K562 (cell line): ENCODE measurements at regions not wholly inside any gene's neighbourhood (a gene's known extent, or its start where the extent isn't known, plus 50 kb on each side); places are given as distances from the start of the nearest gene placed in this dataset.

Experiments
- ATAC-seq: fragments of 200-7000 bp; cut with Tn5 transposase; 3 replicates; pipeline ENCODE4 v1.9.1; 2020; ENCODE audit warnings: moderate library complexity
- BruUV-seq: library from RNA; stranded (reverse); fragments of 400-500 nt; replicated peaks from 2 replicates; lab custom pipeline; 2021; lab: Mats Ljungman, UMichigan
- CTCF ChIA-PET: fragments of 300-600 bp; formaldehyde crosslinking; extraction: SDS; loops from one replicate; lab custom pipeline; 2021; ENCODE audit warnings: low intra/inter-chr PET ratio; lab: Yijun Ruan, JAX
- POLR2A ChIA-PET: fragments of 300-600, 350-650 bp; sonication (Branson Sonifier 250); formaldehyde crosslinking; extraction: SDS; loops from one replicate; lab custom pipeline; 2021; ENCODE audit warnings: antibody characterized with exemption, inconsistent platforms; lab: Yijun Ruan, JAX
- DNase-seq, 4 experiments: peaks; one replicate each; pipeline versions ENCODE4 v3.0.0 to v3.0.0-alpha.2; 2011 to 2018; ENCODE audit warnings: low spot score in 3 of 4, mixed read lengths in 3 of 4; ENCODE audit errors: extremely low read depth in 1 of 4
- FAIRE-seq: peaks from 2 replicates; lab custom pipeline; 2011; peaks lifted over from hg19 to GRCh38; lab: Jason Lieb, UNC
- H2AFZ ChIP-seq: 2 replicates; pipeline ENCODE4 v1.6.0; 2011; ENCODE audit warnings: low read depth, low read length, control low read depth, inconsistent platforms
- H3K27ac ChIP-seq: fragments of 200-600 bp; 3 replicates; pipeline ENCODE4 v1.8.0; 2011; ENCODE audit warnings: low read depth, mild to moderate bottlenecking, control low read depth, inconsistent platforms, low read length, moderate library complexity, mixed read lengths; ENCODE audit errors: extremely low read depth
- H3K27me3 ChIP-seq, 2 experiments: fragments of 300-600 bp in 1 of 2; 2 replicates in 1 of 2; 3 replicates in 1 of 2; pipeline versions ENCODE4 v1.6.0 to v1.8.0; 2011; ENCODE audit warnings: inconsistent platforms in 2 of 2, low read length in 2 of 2, mild to moderate bottlenecking in 1 of 2, mixed read lengths in 1 of 2, moderate library complexity in 1 of 2; ENCODE audit not compliant: control insufficient read depth in 2 of 2, insufficient read depth in 2 of 2
- H3K36me3 ChIP-seq: fragments of 300-600 bp; 3 replicates; pipeline ENCODE4 v1.8.0; 2011; ENCODE audit warnings: mild to moderate bottlenecking, low read length, inconsistent platforms; ENCODE audit not compliant: control insufficient read depth, insufficient read depth
- H3K4me1 ChIP-seq, 2 experiments: fragments of 200-600 bp in 1 of 2; replicated peaks in 1 of 2; 2 replicates in 1 of 2; 3 replicates in 1 of 2; pipeline versions ENCODE4 v1.5.1 to v1.8.0; 2011; ENCODE audit warnings: inconsistent platforms in 2 of 2, low read length in 2 of 2, mild to moderate bottlenecking in 1 of 2, mixed read lengths in 1 of 2, moderate library complexity in 1 of 2; ENCODE audit not compliant: control insufficient read depth in 2 of 2, insufficient read depth in 2 of 2
- H3K4me2 ChIP-seq: 2 replicates; pipeline ENCODE4 v1.6.1; 2011; ENCODE audit warnings: low read length, control low read depth, inconsistent platforms, mixed read lengths; ENCODE audit not compliant: insufficient read depth
- H3K4me3 ChIP-seq: fragments of 200-600 bp; sonication (generic), shearing (Covaris generic); 2 replicates; pipeline ENCODE4 v1.5.1; 2016; ENCODE audit warnings: control low read depth, inconsistent platforms
- H3K79me2 ChIP-seq: fragments of 200-600 bp; 3 replicates; pipeline ENCODE4 v1.8.0; 2011; ENCODE audit warnings: low read length, inconsistent platforms; ENCODE audit not compliant: control insufficient read depth, insufficient read depth
- H3K9ac ChIP-seq, 2 experiments: 2 replicates each; pipeline versions ENCODE4 v1.6.0 to v1.6.1; 2011; ENCODE audit warnings: low read depth in 2 of 2, low read length in 2 of 2, control low read depth in 1 of 2, inconsistent platforms in 1 of 2, mild to moderate bottlenecking in 1 of 2, mixed read lengths in 1 of 2; ENCODE audit not compliant: insufficient read depth in 1 of 2
- H3K9me1 ChIP-seq: one replicate; pipeline ENCODE4 v1.6.0; 2011; ENCODE audit warnings: inconsistent platforms, mild to moderate bottlenecking, low read length, moderate library complexity; ENCODE audit not compliant: control insufficient read depth, insufficient read depth
- H3K9me3 ChIP-seq: replicated peaks from 2 replicates; pipeline ENCODE4 v1.5.1; 2011; ENCODE audit warnings: low read depth, low read length, inconsistent platforms; ENCODE audit not compliant: control insufficient read depth, insufficient read depth
- H4K20me1 ChIP-seq: replicated peaks from 2 replicates; pipeline ENCODE4 v1.6.1; 2011; ENCODE audit warnings: low read length, inconsistent platforms, mixed read lengths; ENCODE audit not compliant: control insufficient read depth, insufficient read depth
- CHD1 ChIP-seq: fragments of 200-600 bp; sonication (generic); IDR thresholded peaks from one replicate; pipeline ENCODE4 v1.6.1; 2012; ENCODE audit warnings: mild to moderate bottlenecking, moderate library complexity, low read length, inconsistent platforms
- ESRRB ChIP-seq: fragments of 250-450 bp; sonication (Bioruptor Pico); IDR thresholded peaks from 2 replicates; pipeline ENCODE4 v1.5.0; 2020; ENCODE audit warnings: mild to moderate bottlenecking, moderate library complexity, borderline replicate concordance
- NFXL1 ChIP-seq: fragments of 450-650 bp; formaldehyde crosslinking; IDR thresholded peaks from 2 replicates; pipeline ENCODE4 v1.4.0; 2021; ENCODE audit warnings: mild to moderate bottlenecking
- USF1 ChIP-seq: sonication (generic); formaldehyde crosslinking; IDR thresholded peaks from 2 replicates; pipeline ENCODE4 v1.9.0; 2022; ENCODE audit warnings: mild to moderate bottlenecking, missing genetic modification reagents
- USF2 ChIP-seq: sonication (generic); formaldehyde crosslinking; IDR thresholded peaks from 2 replicates; pipeline ENCODE4 v1.5.0; 2020; ENCODE audit warnings: missing genetic modification reagents
- WGBS: fragments of 100-300 bp; shearing (Covaris generic); methylation state at CpG from one replicate; pipeline ENCODE4 v1.1.6; 2016; ENCODE audit warnings: low coverage, mixed read lengths; ENCODE audit not compliant: insufficient coverage; ENCODE audit errors: missing lambda C conversion rate; 5-methylcytosine and 5-hydroxymethylcytosine counted together
- in situ Hi-C: fragments of 300-500 bp; cut with MboI; formaldehyde crosslinking; loops from 4 replicates; pipeline ENCODE4 v1.15.0; 2018; ENCODE audit warnings: inconsistent platforms, mixed read lengths
- intact Hi-C: fragments of 100-400 bp; cut with micrococcal nuclease; formaldehyde crosslinking; loops from 2 replicates; pipeline ENCODE4 v1.14.2; 2022

GRCh38 chr1:22297999-22298398 lies 153.7 kb upstream of the ZBTB40 start:
- peaks cover 7 to 19% of the 10 kb centered on the region in 2 experiments; a peak in 4 of 5 replicates for H3K4me1 ChIP-seq
- H3K27me3 ChIP-seq, result peaks cover 3 to 8% of the 10 kb centered on the region in 2 experiments; a peak in 4 of 5 replicates
- no peak overlapping the region; the same call in 1 of the 2 replicates for H3K4me2 ChIP-seq
- DNase-seq, result peak in 1 of 4 experiments; percentile 32
- intact Hi-C loops, result loop anchor here (2.0 kb wide), 1 partner anchor 13 kb away; no protein-coding TSS in a partner anchor
- no peak overlapping the region for H2AFZ ChIP-seq
- H3K4me3 ChIP-seq, result no peak overlapping the region
- POLR2A ChIA-PET, result interaction anchor here (0.6 to 0.9 kb wide), 3 partner anchors 9 to 274 kb away, joined by 3 read pairs; no protein-coding TSS in a partner anchor
- no peaks in the 10 kb centered on the region for H3K79me2 ChIP-seq
- H4K20me1 ChIP-seq, result no peaks in the 10 kb centered on the region
- no peak for TF ChIP-seq ESRRB (CRISPR knock-in tag)
- peak; percentile 61 for TF ChIP-seq USF2 (CRISPR knock-in tag)
- 0 out of 2 replicates have a peak, but pooled peaks have one; percentile 21 for TF ChIP-seq USF1 (CRISPR knock-in tag)
- no peak for TF ChIP-seq NFXL1
- TF ChIP-seq CHD1, result no peak
- TF ChIP-seq, all 486 proteins: peak for 2
- Histone ChIP-seq H3K9me3 (no peaks in the 10 kb centered on the region), H3K9ac (no peak overlapping the region), H3K36me3 (no peaks in the 10 kb centered on the region), H3K27ac (no peak overlapping the region), H3K9me1 (no peaks in the 10 kb centered on the region)
- FAIRE-seq (no peak), ATAC-seq (no peak)
- CTCF ChIA-PET, result no interaction called here
- in situ Hi-C loops, result no loop called here
- WGBS, result 7% methylated on average over 1 of the region's 1 CpG
- no TSS peak for BruUV-seq
